GM12892 (cell line): ENCODE measurements at regions not wholly inside any gene's neighbourhood (a gene's known extent, or its start where the extent isn't known, plus 50 kb on each side); places are given as distances from the start of the nearest gene placed in this dataset.

Source experiments
- POLR2A ChIP-seq: IDR thresholded peaks from 2 replicates; pipeline ENCODE4 v1.6.1; 2011; ENCODE audit warnings: low read depth, low read length, control low read depth
- POLR2AphosphoS5 ChIP-seq: IDR thresholded peaks from 2 replicates; pipeline ENCODE4 v1.6.1; 2011; ENCODE audit warnings: low read depth, low read length, control low read depth

- no peak for TF ChIP-seq POLR2AphosphoS5
- TF ChIP-seq POLR2A = no peak
These were observed 103.0 kb downstream of the OLIG3 start for GRCh38 chr6:137391061-137391814.
